ENCODE measurements at regions not wholly inside any gene's neighbourhood (a gene's known extent, or its start where the extent isn't known, plus 50 kb on each side); places are given as distances from the start of the nearest gene placed in this dataset.

- H3K9me3 Mint-ChIP-seq (ENCODE audit: unreplicated experiment), result no peaks in the 10 kb centered on the region
- TF ChIP-seq CTCF (IDR thresholded peaks at IDR 0.05; ENCODE audit: insufficient read depth, low read depth, low read length), result no peak
- Histone ChIP-seq H3K36me3 (ENCODE audit: insufficient read depth, low read length) (no peaks in the 10 kb centered on the region), H3K79me2 (ENCODE audit: insufficient read depth, low read length) (no peaks in the 10 kb centered on the region), H3K4me2 (ENCODE audit: low read length) (no peak overlapping the region), H2AFZ (ENCODE audit: low read depth, low read length) (no peak overlapping the region), H3K9me3 (ENCODE audit: insufficient read depth, low read depth, low read length) (peaks cover 2% of the 10 kb centered on the region), H3K27me3 (ENCODE audit: insufficient read depth, low read length) (no peaks in the 10 kb centered on the region), H3K9ac (ENCODE audit: low read length) (no peak overlapping the region), H4K20me1 (ENCODE audit: insufficient read depth, low read length) (no peaks in the 10 kb centered on the region), H3K4me3 (ENCODE audit: insufficient read depth, low read depth, low read length) (no peak overlapping the region), H3K4me1 (ENCODE audit: insufficient read depth, low read length) (no peaks in the 10 kb centered on the region), H3K27ac (ENCODE audit: low read depth, low read length) (no peak overlapping the region)
- H3K36me3 Mint-ChIP-seq (ENCODE audit: low read depth, unreplicated experiment), result no peaks in the 10 kb centered on the region
- H3K27me3 Mint-ChIP-seq (ENCODE audit: low read depth, unreplicated experiment), result no peaks in the 10 kb centered on the region
- H3K4me3 Mint-ChIP-seq (ENCODE audit: unreplicated experiment), result no peak overlapping the region
- no peak overlapping the region for H3K27ac Mint-ChIP-seq (ENCODE audit: unreplicated experiment)
- FAIRE-seq (no peak), DNase-seq (ENCODE audit: low read depth) (no peak)
- no peaks in the 10 kb centered on the region for H3K4me1 Mint-ChIP-seq (ENCODE audit: low read depth, unreplicated experiment)
These were observed 391.9 kb downstream of the KCTD8 start for GRCh38 chr4:44056721-44057151.

- Histone ChIP-seq H3K9me3 (ENCODE audit: insufficient read depth, low read depth, low read length) (no peaks in the 10 kb centered on the region), H3K4me1 (ENCODE audit: insufficient read depth, low read length) (no peaks in the 10 kb centered on the region), H3K27me3 (ENCODE audit: insufficient read depth, low read length) (no peaks in the 10 kb centered on the region), H3K4me3 (ENCODE audit: insufficient read depth, low read depth, low read length) (no peak overlapping the region), H4K20me1 (ENCODE audit: insufficient read depth, low read length) (no peaks in the 10 kb centered on the region), H3K27ac (ENCODE audit: low read depth, low read length) (no peak overlapping the region), H3K36me3 (ENCODE audit: insufficient read depth, low read length) (no peaks in the 10 kb centered on the region), H3K79me2 (ENCODE audit: insufficient read depth, low read length) (no peaks in the 10 kb centered on the region), H2AFZ (ENCODE audit: low read depth, low read length) (no peak overlapping the region), H3K4me2 (ENCODE audit: low read length) (no peak overlapping the region), H3K9ac (ENCODE audit: low read length) (no peak overlapping the region)
- Mint-ChIP-seq H3K4me3 (ENCODE audit: unreplicated experiment) (no peak overlapping the region), H3K4me1 (ENCODE audit: low read depth, unreplicated experiment) (peaks cover 2% of the 10 kb centered on the region), H3K9me3 (ENCODE audit: unreplicated experiment) (peaks cover 2% of the 10 kb centered on the region), H3K27me3 (ENCODE audit: low read depth, unreplicated experiment) (no peaks in the 10 kb centered on the region), H3K27ac (ENCODE audit: unreplicated experiment) (no peak overlapping the region), H3K36me3 (ENCODE audit: low read depth, unreplicated experiment) (no peaks in the 10 kb centered on the region)
- no peak for TF ChIP-seq CTCF (IDR thresholded peaks at IDR 0.05; ENCODE audit: insufficient read depth, low read depth, low read length)
- no peak for DNase-seq (ENCODE audit: low read depth)
- no peak for FAIRE-seq
These were observed 377.8 kb downstream of the KCTD8 start for GRCh38 chr4:44070843-44071242.

GRCh38 chr4:44071959-44072955, 376.4 kb downstream of the KCTD8 start:
- peaks cover 2% of the 10 kb centered on the region for H3K9me3 Mint-ChIP-seq (ENCODE audit: unreplicated experiment)
- Histone ChIP-seq H3K9ac (ENCODE audit: low read length) (no peak overlapping the region), H3K36me3 (ENCODE audit: insufficient read depth, low read length) (no peaks in the 10 kb centered on the region), H3K4me2 (ENCODE audit: low read length) (no peak overlapping the region), H3K27me3 (ENCODE audit: insufficient read depth, low read length) (no peaks in the 10 kb centered on the region), H3K9me3 (ENCODE audit: insufficient read depth, low read depth, low read length) (no peaks in the 10 kb centered on the region), H2AFZ (ENCODE audit: low read depth, low read length) (no peak overlapping the region), H3K4me1 (ENCODE audit: insufficient read depth, low read length) (no peaks in the 10 kb centered on the region), H4K20me1 (ENCODE audit: insufficient read depth, low read length) (no peaks in the 10 kb centered on the region), H3K79me2 (ENCODE audit: insufficient read depth, low read length) (no peaks in the 10 kb centered on the region), H3K4me3 (ENCODE audit: insufficient read depth, low read depth, low read length) (no peak overlapping the region), H3K27ac (ENCODE audit: low read depth, low read length) (no peak overlapping the region)
- H3K4me3 Mint-ChIP-seq (ENCODE audit: unreplicated experiment), result no peak overlapping the region
- H3K27ac Mint-ChIP-seq (ENCODE audit: unreplicated experiment), result no peak overlapping the region
- H3K36me3 Mint-ChIP-seq (ENCODE audit: low read depth, unreplicated experiment), result no peaks in the 10 kb centered on the region
- no peaks in the 10 kb centered on the region for H3K4me1 Mint-ChIP-seq (ENCODE audit: low read depth, unreplicated experiment)
- no peak for DNase-seq (ENCODE audit: low read depth)
- TF ChIP-seq EZH2 (IDR thresholded peaks at IDR 0.05; ENCODE audit: insufficient read depth, low read length) (no peak), CTCF (IDR thresholded peaks at IDR 0.05; ENCODE audit: insufficient read depth, low read depth, low read length) (no peak)
- no peaks in the 10 kb centered on the region for H3K27me3 Mint-ChIP-seq (ENCODE audit: low read depth, unreplicated experiment)
- FAIRE-seq, result no peak
